CD4-positive, alpha-beta T cell treated with Interleukin-17A for 4 hours (primary cell): ENCODE measurements at regions not wholly inside any gene's neighbourhood (a gene's known extent, or its start where the extent isn't known, plus 50 kb on each side); places are given as distances from the start of the nearest gene placed in this dataset.
"Not testable (repeated sequence)": the region's sequence is repeated elsewhere in the genome, so short reads cannot be mapped to it uniquely, and the experiment has no call there.

Source experiments
- DNase-seq: peaks from one replicate; pipeline ENCODE4 v3.0.0-alpha.2; 2020; ENCODE audit warnings: mixed read lengths

DNA sequence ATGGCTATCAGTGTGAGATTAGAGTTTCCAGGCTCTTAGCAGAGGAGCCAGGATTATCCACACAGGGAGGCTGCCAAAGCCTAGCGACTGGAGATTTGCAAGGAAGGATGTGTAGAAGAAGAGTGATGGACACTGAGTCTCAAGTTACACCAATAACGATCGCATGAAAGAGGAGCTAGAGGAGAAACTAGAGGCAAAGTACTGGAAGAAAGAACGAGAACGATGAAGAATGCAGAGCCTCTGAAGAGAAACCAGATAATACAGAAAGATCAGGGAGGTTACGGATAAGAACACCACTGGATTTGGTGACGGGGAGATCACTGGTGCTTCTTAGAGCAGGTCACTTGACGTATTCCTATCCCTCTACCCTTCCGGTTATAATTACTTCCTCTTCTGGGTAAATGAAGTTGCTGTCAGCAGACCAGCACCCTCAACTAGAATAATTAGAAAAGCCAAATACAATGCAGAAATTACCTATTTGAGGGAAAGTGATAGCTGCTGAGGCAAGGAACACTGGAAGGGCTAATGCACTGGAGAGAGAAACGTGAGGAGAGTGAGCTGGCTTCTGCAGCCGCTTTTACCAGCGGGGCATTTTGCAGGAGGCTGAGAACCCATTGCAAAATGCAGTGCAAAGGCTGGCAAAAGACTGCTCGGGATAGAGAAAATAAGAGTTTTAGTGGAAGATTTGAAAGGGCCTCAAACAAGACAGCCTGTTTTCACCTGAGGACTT, 93.1 kb upstream of the HIF1A start:
- no peak for DNase-seq

DNA sequence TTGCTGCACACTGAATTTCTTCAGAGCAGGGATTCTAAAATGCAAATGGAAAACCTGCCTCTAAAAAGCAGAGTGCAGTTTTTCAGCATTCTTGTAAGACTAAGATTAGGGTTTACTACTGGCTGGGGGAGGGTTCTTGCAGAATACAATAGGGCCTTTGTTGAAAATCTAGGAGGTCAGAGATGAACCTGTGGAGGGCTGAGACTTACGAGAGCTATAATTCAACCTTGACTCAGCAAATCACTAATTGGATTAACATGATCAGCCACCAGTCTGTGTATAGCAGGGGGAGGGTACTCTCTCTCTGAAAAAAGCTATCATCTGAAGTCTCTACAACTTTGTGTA, 92.6 kb upstream of the HIF1A start:
- DNase-seq, result no peak

- DNase-seq, result no peak
Observed at GRCh38 chr14:61603736-61604135, 91.6 kb upstream of the HIF1A start.

DNA sequence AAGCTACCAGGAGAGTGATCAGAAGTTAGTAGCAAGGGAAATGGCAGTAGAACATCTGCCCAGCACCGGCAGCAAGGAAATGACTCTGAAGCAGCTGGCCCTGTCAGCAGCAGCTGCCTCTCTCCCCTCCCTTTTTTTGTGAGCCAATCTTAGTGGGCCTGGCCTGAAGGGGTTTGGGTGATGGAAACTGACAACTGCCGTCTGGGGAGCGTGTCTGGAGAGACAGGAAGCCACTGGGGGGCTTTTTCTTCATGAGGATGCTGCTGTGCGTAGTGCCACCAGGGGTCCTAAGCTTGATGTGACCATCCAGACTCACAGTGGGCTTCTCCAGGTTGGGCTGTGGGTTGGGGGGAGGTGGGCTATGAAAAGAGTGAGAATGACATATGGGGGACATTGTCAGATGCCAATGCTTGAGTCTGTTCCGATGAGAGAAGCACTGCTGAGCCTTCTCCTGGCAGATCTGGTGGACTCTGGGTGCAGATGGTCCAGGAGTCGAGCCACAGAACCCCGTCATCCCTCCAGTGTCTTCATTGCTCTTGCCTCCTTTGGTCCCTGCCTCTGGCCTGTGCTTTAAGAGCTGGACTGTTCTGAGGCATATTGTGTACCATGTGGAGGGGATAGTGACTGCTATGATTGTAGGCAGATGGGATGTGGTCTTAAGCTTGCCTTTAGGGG, 87.6 kb upstream of the HIF1A start:
- no peak for DNase-seq

GRCh38 chr14:61608245-61609165, 86.8 kb upstream of the HIF1A start:
- no peak for DNase-seq

DNA sequence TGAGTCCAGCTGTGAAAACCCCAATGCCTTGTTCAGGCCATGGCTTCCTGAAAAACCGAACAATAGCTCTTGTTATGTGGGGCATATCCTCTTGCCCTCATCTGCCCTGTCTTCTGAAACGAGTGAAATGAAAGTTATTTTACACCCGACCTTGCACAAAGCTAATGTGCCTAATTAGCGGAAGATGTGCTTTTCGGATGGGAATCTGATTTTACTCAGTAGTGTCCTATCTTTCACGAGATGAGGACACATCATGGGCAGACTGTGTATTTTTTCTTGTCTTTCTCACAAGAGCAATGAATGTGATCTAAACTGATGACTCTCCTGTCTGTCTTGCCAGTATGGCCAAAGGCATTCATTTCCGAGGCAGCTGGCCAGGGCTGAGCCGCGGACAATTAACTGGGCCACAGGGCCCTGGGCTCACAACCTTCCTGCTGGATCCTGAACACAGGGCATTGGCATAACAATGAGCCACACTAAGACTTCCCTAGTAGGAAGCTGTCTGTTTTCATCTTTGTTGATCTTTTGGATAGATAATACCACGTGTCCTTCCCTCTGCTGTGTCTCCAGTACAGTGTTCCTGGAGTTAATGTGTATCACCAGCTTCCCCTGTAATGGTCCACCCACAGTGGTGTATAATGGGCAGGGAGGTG, 86.0 kb upstream of the HIF1A start:
- no peak for DNase-seq

- DNase-seq, result no peak
Observed at GRCh38 chr14:61609884-61610283, 85.4 kb upstream of the HIF1A start.

DNA sequence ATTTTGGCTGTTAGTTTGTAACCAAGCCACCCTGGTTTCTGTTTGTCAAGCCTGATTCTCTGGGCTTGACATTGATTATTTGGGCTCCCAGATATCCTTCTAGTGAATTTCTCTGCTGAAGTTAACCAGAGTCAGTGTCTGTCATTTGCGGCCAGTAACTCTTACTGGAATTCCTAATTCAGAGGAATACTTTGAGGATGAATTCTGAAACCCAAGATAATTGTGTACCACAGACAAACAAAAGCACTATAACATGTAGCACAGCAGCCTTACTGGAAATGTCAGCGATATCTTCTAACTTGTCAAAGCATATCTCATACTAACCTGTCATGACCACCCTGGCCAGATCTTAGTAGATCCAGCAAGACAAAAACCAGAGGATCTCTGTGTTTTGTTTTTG, 84.4 kb upstream of the HIF1A start:
- no peak for DNase-seq

DNA sequence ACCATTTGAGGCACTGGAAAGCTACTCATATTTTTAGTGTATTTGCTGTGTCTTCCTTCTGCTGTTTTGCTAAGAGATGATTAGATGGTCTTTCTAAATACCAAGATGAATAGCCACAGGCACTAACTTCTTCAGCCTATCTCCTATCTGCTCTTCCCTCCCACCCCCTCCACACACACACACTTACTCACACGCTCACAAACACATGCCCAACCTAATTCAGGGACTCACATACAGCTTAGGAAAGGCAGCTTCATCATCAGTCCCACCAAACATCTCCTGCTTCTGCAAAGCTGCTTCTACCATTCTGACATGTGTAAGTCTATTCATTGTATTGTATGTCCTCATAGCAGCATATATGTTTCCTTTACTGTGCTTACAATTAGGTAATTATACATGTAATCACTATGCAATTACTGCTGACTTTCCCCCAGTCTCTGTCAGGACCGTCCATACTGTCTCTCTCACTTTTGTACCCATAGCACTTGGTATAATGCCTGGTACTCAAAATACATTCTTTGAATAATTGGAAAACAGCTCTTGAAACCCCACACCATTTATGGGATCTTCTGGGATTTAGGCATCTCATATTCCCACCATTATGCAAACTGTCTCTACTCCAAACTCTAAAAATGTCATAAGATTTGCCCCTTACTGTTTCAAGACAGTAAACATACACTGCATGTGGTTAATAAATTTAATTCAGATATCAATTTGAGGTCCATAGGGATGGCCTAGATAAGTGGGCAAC, 83.3 kb upstream of the HIF1A start:
- no peak for DNase-seq

- DNase-seq, result not testable (repeated sequence)
Observed at GRCh38 chr14:61613006-61613405, 82.3 kb upstream of the HIF1A start.

- DNase-seq, result no peak
Observed at GRCh38 chr14:61614693-61615092, 80.6 kb upstream of the HIF1A start.

DNA sequence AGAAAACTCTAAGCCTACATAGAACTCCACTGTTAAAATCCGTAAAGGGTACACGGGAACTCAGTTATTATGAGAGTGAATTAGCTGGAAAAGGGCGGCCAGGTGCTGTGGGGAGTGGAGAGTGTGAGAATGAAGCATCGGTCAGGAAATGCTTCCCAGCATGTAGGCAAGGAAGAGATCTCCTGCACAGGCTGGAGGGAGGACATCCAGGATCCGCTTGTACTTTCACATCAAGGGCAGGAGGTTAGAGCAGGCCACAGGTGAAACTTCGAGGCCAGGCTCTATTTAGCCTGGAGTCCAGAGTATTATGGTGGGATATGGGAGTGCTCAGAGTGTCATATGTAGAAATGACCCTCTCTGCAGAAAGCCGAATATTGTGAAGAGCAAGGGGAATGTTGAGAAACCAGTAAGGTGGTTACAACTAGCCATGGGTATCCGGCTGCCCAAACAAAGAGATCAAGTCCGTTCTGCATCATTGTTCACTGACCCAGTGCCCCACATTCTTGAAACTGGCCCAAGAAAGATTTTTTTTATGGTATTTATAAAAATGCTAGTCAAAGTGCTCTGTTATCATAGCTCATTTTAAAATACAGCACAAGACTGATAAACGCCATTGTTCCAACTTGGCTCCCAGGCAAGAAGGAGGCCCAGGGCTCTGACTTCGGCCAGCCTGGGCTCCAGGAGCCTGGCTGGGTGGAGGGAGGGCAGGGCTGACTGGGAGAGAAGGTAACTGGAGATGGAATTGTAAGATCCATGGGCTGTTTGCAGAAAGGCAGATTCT, 79.4 kb upstream of the HIF1A start:
- no peak for DNase-seq

- DNase-seq, result no peak
Observed at GRCh38 chr14:61616524-61617185, 78.7 kb upstream of the HIF1A start.

GRCh38 chr14:61618448-61618847, 76.9 kb upstream of the HIF1A start:
- no peak for DNase-seq

DNA sequence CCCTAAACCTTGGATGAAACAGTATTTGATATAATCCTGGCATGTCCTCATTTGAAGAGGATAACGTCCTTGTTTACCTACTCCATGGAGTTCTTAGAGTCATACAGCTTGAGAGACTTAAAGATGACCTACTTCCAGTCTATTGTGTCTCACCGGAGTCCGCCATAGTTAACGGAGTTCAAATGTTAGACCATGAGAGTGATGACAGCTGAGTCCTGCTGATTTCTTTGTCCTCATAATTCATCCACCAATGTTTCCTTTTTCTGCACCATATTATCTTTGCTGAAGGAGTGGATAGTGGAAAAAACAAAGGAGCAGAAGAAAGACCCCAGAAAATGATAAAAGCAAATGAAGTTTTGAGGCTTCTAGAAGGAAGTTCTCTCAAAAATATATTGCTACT, 75.8 kb upstream of the HIF1A start:
- no peak for DNase-seq

DNA sequence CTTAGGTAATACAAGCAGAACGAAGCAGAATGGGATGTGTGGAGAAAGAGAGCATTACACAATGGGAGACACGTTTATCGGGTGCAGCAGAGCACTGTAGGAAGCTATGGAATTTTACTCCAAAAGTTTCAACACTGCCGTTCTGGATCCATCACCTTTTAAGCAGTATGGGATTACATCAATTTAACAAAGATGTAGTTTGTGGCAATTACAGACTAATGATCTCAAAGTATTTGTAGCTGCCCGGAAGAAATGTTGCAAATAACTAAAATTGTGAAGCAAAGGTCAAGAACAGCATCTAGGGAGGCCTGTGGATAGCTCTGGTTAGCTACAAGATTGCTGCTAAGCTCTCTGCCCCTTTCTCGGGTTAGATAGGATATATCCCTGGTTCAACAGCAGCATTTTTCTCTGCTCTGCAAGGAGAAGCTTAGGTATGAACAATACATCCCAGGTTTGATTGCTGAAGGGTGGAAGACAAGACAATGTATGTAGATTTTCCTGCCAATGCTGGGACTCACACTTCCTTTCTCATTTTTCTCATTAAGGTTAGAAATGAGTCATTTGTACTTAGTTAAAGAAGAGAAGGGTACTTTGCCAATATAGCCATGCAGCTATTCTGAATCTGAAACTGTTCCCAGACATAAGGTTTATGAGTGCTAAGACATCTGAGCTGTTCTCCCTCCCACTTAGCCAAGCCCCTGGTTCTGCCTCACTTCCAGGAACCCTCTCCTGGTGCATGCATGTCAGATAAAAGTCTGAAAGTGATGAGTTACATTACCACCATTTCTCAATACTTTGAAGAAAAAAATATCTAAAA, 75.0 kb upstream of the HIF1A start:
- no peak for DNase-seq

DNA sequence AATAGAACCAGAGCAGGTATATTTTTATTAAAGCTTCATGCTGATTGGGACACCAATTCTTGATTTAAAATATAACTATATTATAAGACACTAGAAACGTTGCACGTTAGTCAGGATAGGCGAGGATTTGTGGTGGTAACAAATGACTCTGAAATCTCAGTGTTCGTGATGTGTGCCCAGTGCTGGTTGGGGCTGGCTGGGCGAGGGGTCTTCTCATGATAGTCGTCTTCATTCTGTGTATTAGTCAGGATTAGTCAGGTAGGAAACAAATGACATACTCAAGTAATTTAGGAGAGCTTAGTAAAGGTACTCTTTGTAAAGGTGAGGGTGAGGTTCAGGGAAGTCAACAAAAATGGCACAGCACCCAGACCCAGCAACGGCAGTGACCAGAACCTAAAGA, 73.9 kb upstream of the HIF1A start:
- no peak for DNase-seq

DNA sequence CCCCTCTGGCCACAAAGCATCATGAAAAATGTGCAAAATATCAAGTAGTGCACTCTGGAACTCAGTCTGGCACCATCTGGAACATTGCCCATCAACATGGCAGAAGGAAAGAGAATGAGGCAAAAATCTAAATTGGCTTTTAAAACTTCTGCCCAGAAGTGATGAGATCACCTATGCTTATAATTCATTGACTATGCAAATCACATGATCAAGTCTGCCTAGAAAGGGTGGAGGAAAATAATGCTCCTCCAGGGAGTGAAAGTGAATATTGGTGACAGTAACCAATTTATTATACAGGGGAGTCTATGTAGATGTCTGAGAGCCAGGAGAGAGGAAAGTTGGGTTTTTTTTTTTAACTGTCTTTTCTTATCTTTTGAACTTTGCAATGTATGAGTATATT, 73.3 kb upstream of the HIF1A start:
- DNase-seq, result no peak

DNA sequence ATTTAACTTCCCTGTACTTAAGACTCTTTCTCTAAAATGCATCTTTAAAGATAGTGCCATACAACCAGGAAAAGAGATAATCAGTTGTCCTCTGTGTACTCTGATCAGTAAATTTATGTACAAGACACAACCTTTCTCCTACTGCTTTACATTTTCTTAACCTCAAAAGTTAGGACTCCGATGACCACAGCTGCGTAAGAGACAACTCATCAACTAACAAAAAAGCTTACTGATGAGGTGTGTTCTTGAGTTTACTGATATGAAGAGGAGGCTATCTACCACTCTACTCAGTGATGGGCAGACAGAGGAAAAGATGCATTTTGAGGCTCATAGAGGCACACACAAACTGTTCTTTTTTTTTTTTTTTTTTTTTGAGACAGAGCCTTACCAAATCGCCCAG, 71.4 kb upstream of the HIF1A start:
- no peak for DNase-seq

DNA sequence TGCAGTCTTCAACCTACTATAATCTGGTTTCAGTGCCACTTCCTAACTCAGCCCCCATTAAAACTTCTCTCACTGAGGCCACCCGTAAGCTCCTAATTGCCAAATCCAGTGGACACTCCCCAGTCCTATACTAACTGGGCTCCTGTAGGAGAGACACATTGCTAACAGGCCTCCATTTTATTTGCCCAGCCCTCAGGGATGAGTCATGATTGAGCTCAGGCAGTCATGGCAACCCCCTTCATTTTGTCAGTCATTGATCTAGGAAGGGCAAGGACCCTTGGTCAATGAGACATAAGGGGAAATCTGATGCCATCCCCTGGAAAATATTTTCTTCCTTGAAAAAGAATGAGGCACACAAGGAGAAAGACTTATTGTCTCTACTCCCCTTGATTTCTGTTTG, 70.1 kb upstream of the HIF1A start:
- no peak for DNase-seq
